Loucy (cell line): ENCODE measurements at regions not wholly inside any gene's neighbourhood (a gene's known extent, or its start where the extent isn't known, plus 50 kb on each side); places are given as distances from the start of the nearest gene placed in this dataset.

Experiments
- H2AFZ ChIP-seq: fragments of 200-600 bp; sonication (generic); 2 replicates; pipeline ENCODE4 v1.6.0; 2016; ENCODE audit warnings: antibody characterized with exemption, mild to moderate bottlenecking, low read length, moderate library complexity
- H3F3A ChIP-seq: fragments of 200-600 bp; 2 replicates; pipeline ENCODE4 v1.6.0; 2016; ENCODE audit warnings: antibody characterized with exemption, low read depth, mild to moderate bottlenecking
- H3K27me3 ChIP-seq: fragments of 200-600 bp; sonication (generic); 2 replicates; pipeline ENCODE4 v1.6.1; 2014; ENCODE audit warnings: low read length, mild to moderate bottlenecking; ENCODE audit not compliant: insufficient read depth, poor library complexity, severe bottlenecking
- H3K36me3 ChIP-seq: fragments of 200-600 bp; sonication (generic); 2 replicates; pipeline ENCODE4 v1.6.1; 2016; ENCODE audit warnings: low read length; ENCODE audit not compliant: insufficient read depth
- H3K4me1 ChIP-seq: fragments of 200-600 bp; sonication (generic); 2 replicates; pipeline ENCODE4 v1.5.1; 2014; ENCODE audit warnings: low read length, mild to moderate bottlenecking; ENCODE audit not compliant: insufficient read depth, poor library complexity, severe bottlenecking
- H3K4me2 ChIP-seq: fragments of 200-600 bp; sonication (generic); 2 replicates; pipeline ENCODE4 v1.6.0; 2014; ENCODE audit warnings: antibody characterized with exemption, low read length, low read depth, mild to moderate bottlenecking; ENCODE audit not compliant: poor library complexity, severe bottlenecking
- H3K4me3 ChIP-seq: fragments of 200-600 bp; sonication (generic); 2 replicates; pipeline ENCODE4 v1.5.1; 2014; ENCODE audit warnings: low read length, mild to moderate bottlenecking, mixed read lengths; ENCODE audit not compliant: poor library complexity, severe bottlenecking
- H3K79me2 ChIP-seq: fragments of 200-600 bp; sonication (generic); 2 replicates; pipeline ENCODE4 v1.6.1; 2014; ENCODE audit warnings: low read length; ENCODE audit not compliant: insufficient read depth
- H3K9ac ChIP-seq: fragments of 200-600 bp; sonication (generic); 2 replicates; pipeline ENCODE4 v1.6.0; 2014; ENCODE audit warnings: mild to moderate bottlenecking, low read depth, low read length, moderate library complexity; ENCODE audit not compliant: poor library complexity, severe bottlenecking
- H3K9me2 ChIP-seq: fragments of 200-600 bp; sonication (generic); replicated peaks from 2 replicates; pipeline ENCODE4 v1.6.1; 2016; ENCODE audit warnings: low read depth, low read length, mixed read lengths
- H3K9me3 ChIP-seq: fragments of 200-600 bp; sonication (generic); 2 replicates; pipeline ENCODE4 v1.6.1; 2014; ENCODE audit warnings: mild to moderate bottlenecking, antibody characterized with exemption, low read length, low read depth; ENCODE audit not compliant: insufficient read depth
- H4K20me1 ChIP-seq: fragments of 200-600 bp; sonication (generic); 2 replicates; pipeline ENCODE4 v1.6.0; 2014; ENCODE audit warnings: antibody characterized with exemption, low read length, mild to moderate bottlenecking; ENCODE audit not compliant: insufficient read depth, poor library complexity, severe bottlenecking
- EZH2phosphoT487 ChIP-seq: fragments of 200-600 bp; IDR thresholded peaks from 2 replicates; pipeline ENCODE4 v1.6.1; 2018; ENCODE audit warnings: antibody characterized with exemption, mild to moderate bottlenecking, moderate library complexity, borderline replicate concordance
- TF ChIP-seq, protein P1 (sequence below): fragments of 200-600 bp; sonication (generic); conservative IDR thresholded peaks from 2 replicates; pipeline ENCODE4 v1.5.1; 2014; ENCODE audit warnings: mild to moderate bottlenecking, antibody characterized with exemption, low read length

DNA sequence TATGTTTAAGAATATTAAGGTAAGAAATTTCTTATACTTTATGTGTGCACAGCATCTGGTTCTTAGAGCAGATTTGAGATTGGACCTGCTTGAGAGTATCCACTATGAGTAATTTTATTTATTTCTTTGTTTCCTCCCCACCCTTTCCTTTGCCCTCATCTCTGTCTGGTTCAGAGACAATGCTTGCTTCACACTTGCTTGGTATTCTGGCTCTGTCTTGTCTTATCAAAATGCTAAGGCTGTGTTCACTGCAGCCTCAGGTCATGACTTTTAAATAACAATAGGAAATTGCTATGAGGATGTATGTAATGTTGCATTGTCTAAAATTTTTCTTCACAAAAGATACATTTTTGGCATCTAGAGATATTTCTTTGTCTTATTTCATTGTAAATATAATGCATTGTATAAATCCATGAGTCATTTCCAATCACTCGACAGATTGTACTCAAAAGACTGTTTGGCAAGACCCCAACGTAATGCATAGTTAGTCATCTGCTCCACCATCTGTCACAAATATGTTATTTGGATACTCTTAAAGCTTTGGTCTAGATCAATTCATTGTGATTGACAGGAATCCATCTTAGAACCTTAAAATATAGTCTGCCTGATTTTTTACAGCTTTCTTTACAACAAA is 395.7 kb downstream of the AASDHPPT start:
- H3K4me2 ChIP-seq, result no peak overlapping the region
- no peaks in the 10 kb centered on the region for H4K20me1 ChIP-seq
- H3K4me1 ChIP-seq, result no peaks in the 10 kb centered on the region
- H3K9me3 ChIP-seq, result no peaks in the 10 kb centered on the region
- H3K4me3 ChIP-seq, result no peak overlapping the region
- H3K9me2 ChIP-seq, result no peaks in the 10 kb centered on the region
- H3K36me3 ChIP-seq, result no peaks in the 10 kb centered on the region
- H3F3A ChIP-seq, result no peaks in the 10 kb centered on the region
- H3K9ac ChIP-seq, result no peak overlapping the region
- no peaks in the 10 kb centered on the region for H3K27me3 ChIP-seq
- TF ChIP-seq, protein P1, sequence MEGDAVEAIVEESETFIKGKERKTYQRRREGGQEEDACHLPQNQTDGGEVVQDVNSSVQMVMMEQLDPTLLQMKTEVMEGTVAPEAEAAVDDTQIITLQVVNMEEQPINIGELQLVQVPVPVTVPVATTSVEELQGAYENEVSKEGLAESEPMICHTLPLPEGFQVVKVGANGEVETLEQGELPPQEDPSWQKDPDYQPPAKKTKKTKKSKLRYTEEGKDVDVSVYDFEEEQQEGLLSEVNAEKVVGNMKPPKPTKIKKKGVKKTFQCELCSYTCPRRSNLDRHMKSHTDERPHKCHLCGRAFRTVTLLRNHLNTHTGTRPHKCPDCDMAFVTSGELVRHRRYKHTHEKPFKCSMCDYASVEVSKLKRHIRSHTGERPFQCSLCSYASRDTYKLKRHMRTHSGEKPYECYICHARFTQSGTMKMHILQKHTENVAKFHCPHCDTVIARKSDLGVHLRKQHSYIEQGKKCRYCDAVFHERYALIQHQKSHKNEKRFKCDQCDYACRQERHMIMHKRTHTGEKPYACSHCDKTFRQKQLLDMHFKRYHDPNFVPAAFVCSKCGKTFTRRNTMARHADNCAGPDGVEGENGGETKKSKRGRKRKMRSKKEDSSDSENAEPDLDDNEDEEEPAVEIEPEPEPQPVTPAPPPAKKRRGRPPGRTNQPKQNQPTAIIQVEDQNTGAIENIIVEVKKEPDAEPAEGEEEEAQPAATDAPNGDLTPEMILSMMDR, result no peak
- no peak for TF ChIP-seq EZH2phosphoT487
- no peak overlapping the region for H2AFZ ChIP-seq
- H3K79me2 ChIP-seq, result no peaks in the 10 kb centered on the region

- no peaks in the 10 kb centered on the region for H3K9me2 ChIP-seq
- H2AFZ ChIP-seq, result no peak overlapping the region
- no peaks in the 10 kb centered on the region for H3K36me3 ChIP-seq
- H3K27me3 ChIP-seq, result no peaks in the 10 kb centered on the region
- no peaks in the 10 kb centered on the region for H3K9me3 ChIP-seq
- H4K20me1 ChIP-seq, result no peaks in the 10 kb centered on the region
- H3K4me1 ChIP-seq, result no peaks in the 10 kb centered on the region
- no peak for TF ChIP-seq EZH2phosphoT487
- TF ChIP-seq, protein P1, result no peak
- H3K79me2 ChIP-seq, result no peaks in the 10 kb centered on the region
- H3K4me2 ChIP-seq, result no peak overlapping the region
- no peaks in the 10 kb centered on the region for H3F3A ChIP-seq
- H3K4me3 ChIP-seq, result no peak overlapping the region
- H3K9ac ChIP-seq, result no peak overlapping the region
Measured at GRCh38 chr11:106474274-106474673, 396.8 kb downstream of the AASDHPPT start.

- H4K20me1 ChIP-seq, result no peaks in the 10 kb centered on the region
- H3K9me3 ChIP-seq, result no peaks in the 10 kb centered on the region
- no peaks in the 10 kb centered on the region for H3F3A ChIP-seq
- H2AFZ ChIP-seq, result no peak overlapping the region
- no peaks in the 10 kb centered on the region for H3K27me3 ChIP-seq
- H3K4me3 ChIP-seq, result no peak overlapping the region
- no peaks in the 10 kb centered on the region for H3K36me3 ChIP-seq
- TF ChIP-seq EZH2phosphoT487, result no peak
- TF ChIP-seq, protein P1, result no peak
- H3K4me2 ChIP-seq, result no peak overlapping the region
- no peak overlapping the region for H3K9ac ChIP-seq
- H3K9me2 ChIP-seq, result no peaks in the 10 kb centered on the region
- H3K4me1 ChIP-seq, result no peaks in the 10 kb centered on the region
- no peaks in the 10 kb centered on the region for H3K79me2 ChIP-seq
Measured at GRCh38 chr11:106475181-106475580, 397.7 kb downstream of the AASDHPPT start.
